Mesendoderm (in vitro differentiated cells): ENCODE measurements at regions not wholly inside any gene's neighbourhood (a gene's known extent, or its start where the extent isn't known, plus 50 kb on each side); places are given as distances from the start of the nearest gene placed in this dataset.

Source experiments
- DNase-seq: peaks from one replicate; pipeline ENCODE4 v3.0.0; 2013
- H2AK5ac ChIP-seq: 2 replicates; pipeline ENCODE4 v1.6.1; 2013; ENCODE audit warnings: low read length, inconsistent platforms
- H2BK120ac ChIP-seq: 2 replicates; pipeline ENCODE4 v1.6.1; 2013; ENCODE audit warnings: low read depth, mild to moderate bottlenecking, low read length, moderate library complexity, mixed read lengths
- H2BK15ac ChIP-seq: replicated peaks from 2 replicates; pipeline ENCODE4 v1.6.1; 2013; ENCODE audit warnings: low read depth, mild to moderate bottlenecking, moderate library complexity
- H2BK5ac ChIP-seq: 2 replicates; pipeline ENCODE4 v1.6.1; 2013; ENCODE audit warnings: low read length, inconsistent platforms
- H3K18ac ChIP-seq: 2 replicates; pipeline ENCODE4 v1.6.1; 2013; ENCODE audit warnings: mild to moderate bottlenecking, low read length, mixed read lengths
- H3K23ac ChIP-seq: one replicate; pipeline ENCODE4 v1.6.1; 2013; ENCODE audit warnings: low read length
- H3K27ac ChIP-seq: 2 replicates; pipeline ENCODE4 v1.5.1; 2013; ENCODE audit warnings: low read depth, mild to moderate bottlenecking, inconsistent platforms, low read length, moderate library complexity
- H3K27me3 ChIP-seq: 2 replicates; pipeline ENCODE4 v1.6.1; 2013; ENCODE audit warnings: low read length, control low read depth, mild to moderate bottlenecking, inconsistent platforms; ENCODE audit not compliant: insufficient read depth, poor library complexity
- H3K36me3 ChIP-seq: 2 replicates; pipeline ENCODE4 v1.6.1; 2013; ENCODE audit warnings: low read length, inconsistent platforms; ENCODE audit not compliant: control insufficient read depth, insufficient read depth
- H3K4ac ChIP-seq: one replicate; pipeline ENCODE4 v1.6.1; 2013; ENCODE audit warnings: low read depth, mild to moderate bottlenecking, low read length, moderate library complexity
- H3K4me1 ChIP-seq: 2 replicates; pipeline ENCODE4 v1.6.1; 2013; ENCODE audit warnings: low read depth, low read length, inconsistent platforms; ENCODE audit not compliant: control insufficient read depth
- H3K4me2 ChIP-seq: 2 replicates; pipeline ENCODE4 v1.6.1; 2013; ENCODE audit warnings: low read length
- H3K4me3 ChIP-seq: 2 replicates; pipeline ENCODE4 v1.5.1; 2013; ENCODE audit warnings: mild to moderate bottlenecking, low read length
- H3K56ac ChIP-seq: one replicate; pipeline ENCODE4 v1.6.1; 2013; ENCODE audit warnings: low read length
- H3K79me1 ChIP-seq: 2 replicates; pipeline ENCODE4 v1.6.1; 2013; ENCODE audit warnings: low read length, inconsistent platforms
- H3K79me2 ChIP-seq: 2 replicates; pipeline ENCODE4 v1.6.1; 2013; ENCODE audit warnings: mild to moderate bottlenecking, low read length; ENCODE audit not compliant: control insufficient read depth, insufficient read depth
- H3K9ac ChIP-seq: 2 replicates; pipeline ENCODE4 v1.6.1; 2013; ENCODE audit warnings: low read length, inconsistent platforms
- H4K5ac ChIP-seq: one replicate; pipeline ENCODE4 v1.6.1; 2013; ENCODE audit warnings: low read length
- H4K8ac ChIP-seq: one replicate; pipeline ENCODE4 v1.6.1; 2013; ENCODE audit warnings: low read depth, mild to moderate bottlenecking, control low read depth, low read length, moderate library complexity
- WGBS: extraction: QIAGEN DNeasy Blood & Tissue Kit; methylation state at CpG from one replicate; pipeline ENCODE4 v1.1.7; 2013; ENCODE audit warnings: low lambda C conversion rate, missing lambda C conversion rate; ENCODE audit not compliant: insufficient coverage; ENCODE audit errors: extremely low coverage; 5-methylcytosine and 5-hydroxymethylcytosine counted together

GRCh38 chr6:29999416-29999815 is 57.1 kb downstream of the HLA-A start:
- no peak overlapping the region for H3K56ac ChIP-seq
- no peak overlapping the region for H3K4me3 ChIP-seq
- no peak overlapping the region for H4K5ac ChIP-seq
- no peak overlapping the region for H3K9ac ChIP-seq
- no peak overlapping the region for H2BK120ac ChIP-seq
- H3K36me3 ChIP-seq = no peaks in the 10 kb centered on the region
- no CpG with 5 or more reads among the region's 1 CpG for whole genome bisulfite sequencing
- H3K4me2 ChIP-seq = no peak overlapping the region
- H3K27me3 ChIP-seq = no peaks in the 10 kb centered on the region
- H2BK5ac ChIP-seq = no peak overlapping the region
- DNase-seq = no peak
- H3K27ac ChIP-seq = no peak overlapping the region
- no peak overlapping the region for H2AK5ac ChIP-seq
- H3K79me2 ChIP-seq = no peaks in the 10 kb centered on the region
- H3K18ac ChIP-seq = no peak overlapping the region
- no peaks in the 10 kb centered on the region for H3K4me1 ChIP-seq
- no peak overlapping the region for H3K4ac ChIP-seq
- H3K79me1 ChIP-seq = no peaks in the 10 kb centered on the region
- no peak overlapping the region for H4K8ac ChIP-seq
- H3K23ac ChIP-seq = no peak overlapping the region
- H2BK15ac ChIP-seq = no peak overlapping the region

GRCh38 chr6:30000156-30000791 is 57.9 kb downstream of the HLA-A start:
- H3K4ac ChIP-seq = no peak overlapping the region
- no peak overlapping the region for H3K56ac ChIP-seq
- no peak overlapping the region for H3K9ac ChIP-seq
- no peaks in the 10 kb centered on the region for H3K27me3 ChIP-seq
- H3K79me2 ChIP-seq = no peaks in the 10 kb centered on the region
- H3K79me1 ChIP-seq = no peaks in the 10 kb centered on the region
- no peaks in the 10 kb centered on the region for H3K4me1 ChIP-seq
- no peak for DNase-seq
- H2BK120ac ChIP-seq = no peak overlapping the region
- H2AK5ac ChIP-seq = no peak overlapping the region
- H3K18ac ChIP-seq = no peak overlapping the region
- no peak overlapping the region for H2BK5ac ChIP-seq
- H3K27ac ChIP-seq = no peak overlapping the region
- no peak overlapping the region for H4K8ac ChIP-seq
- H3K23ac ChIP-seq = no peak overlapping the region
- H2BK15ac ChIP-seq = no peak overlapping the region
- H4K5ac ChIP-seq = no peak overlapping the region
- no peak overlapping the region for H3K4me2 ChIP-seq
- no peaks in the 10 kb centered on the region for H3K36me3 ChIP-seq
- no peak overlapping the region for H3K4me3 ChIP-seq
- WGBS = no CpG with 5 or more reads among the region's 9 CpGs

GRCh38 chr6:30002871-30003270 is 58.2 kb upstream of the POLR1H start:
- peaks cover 19% of the 10 kb centered on the region for H3K27me3 ChIP-seq
- no peaks in the 10 kb centered on the region for H3K4me1 ChIP-seq
- H3K18ac ChIP-seq = no peak overlapping the region
- no peak overlapping the region for H3K4me2 ChIP-seq
- H3K27ac ChIP-seq = no peak overlapping the region
- WGBS = no CpG with 5 or more reads among the region's 3 CpGs
- H3K9ac ChIP-seq = no peak overlapping the region
- H3K56ac ChIP-seq = no peak overlapping the region
- H2BK120ac ChIP-seq = no peak overlapping the region
- H3K36me3 ChIP-seq = no peaks in the 10 kb centered on the region
- H3K4me3 ChIP-seq = no peak overlapping the region
- H3K4ac ChIP-seq = no peak overlapping the region
- no peak overlapping the region for H2BK5ac ChIP-seq
- H4K5ac ChIP-seq = no peak overlapping the region
- no peak overlapping the region for H3K23ac ChIP-seq
- H4K8ac ChIP-seq = no peak overlapping the region
- DNase-seq = no peak
- H3K79me2 ChIP-seq = no peaks in the 10 kb centered on the region
- no peaks in the 10 kb centered on the region for H3K79me1 ChIP-seq
- H2BK15ac ChIP-seq = no peak overlapping the region
- no peak overlapping the region for H2AK5ac ChIP-seq

GRCh38 chr6:30005482-30005881 is 55.6 kb upstream of the POLR1H start:
- Histone ChIP-seq H3K4me1 (no peaks in the 10 kb centered on the region), H3K27me3 (peaks cover 19% of the 10 kb centered on the region), H3K56ac (no peak overlapping the region), H4K8ac (no peak overlapping the region), H3K27ac (no peak overlapping the region), H2BK120ac (no peak overlapping the region), H3K23ac (no peak overlapping the region), H3K36me3 (no peaks in the 10 kb centered on the region), H2AK5ac (no peak overlapping the region), H3K9ac (no peak overlapping the region), H3K4me2 (no peak overlapping the region), H3K79me1 (no peaks in the 10 kb centered on the region), H3K4ac (no peak overlapping the region), H3K4me3 (no peak overlapping the region), H2BK5ac (no peak overlapping the region), H4K5ac (no peak overlapping the region), H2BK15ac (no peak overlapping the region), H3K18ac (no peak overlapping the region), H3K79me2 (no peaks in the 10 kb centered on the region)
- DNase-seq = no peak
- WGBS = no CpG with 5 or more reads among the region's 3 CpGs

- no CpG with 5 or more reads among the region's 74 CpGs for WGBS
- Histone ChIP-seq H3K4me2 (peak overlapping the region; percentile 64), H3K18ac (no peak overlapping the region), H3K4ac (no peak overlapping the region), H3K27ac (no peak overlapping the region), H2BK120ac (no peak overlapping the region), H4K8ac (no peak overlapping the region), H3K9ac (peak overlapping the region; percentile 40), H3K4me3 (no peak overlapping the region), H2BK5ac (no peak overlapping the region), H3K56ac (peak overlapping the region; percentile 56), H2AK5ac (no peak overlapping the region), H3K79me2 (no peaks in the 10 kb centered on the region), H3K4me1 (no peaks in the 10 kb centered on the region), H3K79me1 (no peaks in the 10 kb centered on the region), H3K23ac (peak overlapping the region; percentile 66), H3K36me3 (no peaks in the 10 kb centered on the region), H2BK15ac (no peak overlapping the region), H4K5ac (no peak overlapping the region), H3K27me3 (peaks cover 19% of the 10 kb centered on the region)
- peak; percentile 25 for DNase-seq
Measured at GRCh38 chr6:30006170-30007131, 54.6 kb upstream of the POLR1H start.
